GM12878 (cell line): ENCODE measurements at regions not wholly inside any gene's neighbourhood (a gene's known extent, or its start where the extent isn't known, plus 50 kb on each side); places are given as distances from the start of the nearest gene placed in this dataset.

Source experiments
- CBX5 ChIP-seq: sonication (generic); IDR thresholded peaks from 2 replicates; pipeline ENCODE4 v1.6.1; 2016; ENCODE audit warnings: low read depth, moderate library complexity, mild to moderate bottlenecking, inconsistent platforms
- FOS ChIP-seq: IDR thresholded peaks from 3 replicates; pipeline ENCODE4 v1.6.1; 2011; ENCODE audit warnings: borderline replicate concordance; ENCODE audit not compliant: insufficient read length; ENCODE audit errors: extremely low read depth
- SUPT20H ChIP-seq: IDR thresholded peaks from 2 replicates; pipeline ENCODE4 v1.6.1; 2011; ENCODE audit warnings: low read depth, mild to moderate bottlenecking, low read length, moderate library complexity, borderline replicate concordance; ENCODE audit not compliant: control insufficient read depth
- TF ChIP-seq, protein P1 (sequence below): IDR thresholded peaks from 2 replicates; pipeline ENCODE4 v1.6.1; 2012; ENCODE audit warnings: low read depth, low read length, improper control_type of control experiment

DNA sequence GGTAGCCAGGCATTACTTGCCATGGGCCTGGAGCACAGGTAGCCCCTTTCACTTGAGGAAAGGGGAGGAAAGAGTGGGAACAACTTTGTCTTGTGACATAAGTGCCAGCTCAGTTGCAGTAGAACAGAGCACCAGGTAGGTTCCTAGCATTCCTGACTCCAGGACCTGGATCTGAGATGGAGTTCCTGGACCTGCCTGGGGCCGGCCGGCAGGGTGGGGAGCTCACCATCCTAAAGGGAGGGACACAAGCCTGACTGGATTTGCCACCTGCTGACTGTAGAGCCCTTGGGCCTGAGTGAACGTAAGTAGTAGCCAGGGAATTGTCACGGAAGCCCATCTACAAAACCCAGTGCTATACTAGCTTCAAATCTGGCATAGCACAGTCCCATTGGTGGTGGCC is 653.3 kb upstream of the CDH6 start:
- no peak for TF ChIP-seq CBX5
- TF ChIP-seq FOS = no peak
- TF ChIP-seq SUPT20H = no peak
- TF ChIP-seq, protein P1, sequence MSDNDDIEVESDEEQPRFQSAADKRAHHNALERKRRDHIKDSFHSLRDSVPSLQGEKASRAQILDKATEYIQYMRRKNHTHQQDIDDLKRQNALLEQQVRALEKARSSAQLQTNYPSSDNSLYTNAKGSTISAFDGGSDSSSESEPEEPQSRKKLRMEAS = no peak
